Middle frontal gyrus (tissue), 1 donor: ENCODE measurements at regions not wholly inside any gene's neighbourhood (a gene's known extent, or its start where the extent isn't known, plus 50 kb on each side); places are given as distances from the start of the nearest gene placed in this dataset.

Experiments used
- DNase-seq: peaks from one replicate; pipeline ENCODE4 v3.0.0-alpha.2; 2015; ENCODE audit warnings: low spot score; ENCODE audit errors: extremely low spot score

GRCh38 chr2:217445723-217446122 is 557.1 kb downstream of the TNS1 start:
- DNase-seq: no peak

DNA sequence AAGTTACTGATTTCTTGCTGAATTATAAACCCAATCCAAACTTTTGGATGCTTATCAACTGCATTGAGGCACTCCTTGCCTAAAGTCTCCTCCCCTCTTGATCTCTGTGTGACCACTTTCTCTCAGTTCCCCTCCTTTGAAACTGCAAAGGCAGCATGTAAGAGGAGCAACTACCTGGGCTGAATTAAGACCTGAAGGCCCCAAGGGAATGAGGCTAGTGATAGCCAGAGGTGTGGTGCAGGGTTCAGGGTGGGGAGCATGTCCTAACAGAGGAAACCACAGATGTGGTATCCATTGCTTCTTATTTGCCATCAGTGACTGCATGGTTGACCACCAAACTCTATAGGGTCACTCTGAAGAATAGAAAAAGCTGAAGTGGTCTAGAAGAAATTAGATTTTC is 557.9 kb downstream of the TNS1 start:
- no peak for DNase-seq

- DNase-seq: no peak
Observed at GRCh38 chr2:217444509-217444908, 558.3 kb downstream of the TNS1 start.

- no peak for DNase-seq
Observed at GRCh38 chr2:217443601-217444000, 559.2 kb downstream of the TNS1 start.

DNA sequence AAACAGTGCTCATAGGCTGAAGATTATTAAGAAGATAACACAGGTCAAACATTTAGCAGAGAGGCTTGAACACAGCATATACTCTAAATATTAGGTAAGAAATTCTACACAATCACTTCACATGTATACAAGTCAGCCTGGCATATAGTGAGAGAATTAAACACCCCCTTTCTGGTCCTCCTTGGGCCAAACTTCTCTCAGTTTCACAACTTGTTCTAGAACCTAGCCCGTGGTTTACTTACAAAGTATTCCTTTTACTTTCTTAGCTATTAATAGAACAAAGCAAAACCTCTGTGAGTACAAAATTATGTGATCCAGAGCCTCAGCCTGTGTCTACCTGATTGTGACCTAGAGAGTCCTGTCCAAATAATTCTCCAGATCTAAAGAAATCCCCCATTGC is 562.8 kb downstream of the TNS1 start:
- no peak for DNase-seq

DNA sequence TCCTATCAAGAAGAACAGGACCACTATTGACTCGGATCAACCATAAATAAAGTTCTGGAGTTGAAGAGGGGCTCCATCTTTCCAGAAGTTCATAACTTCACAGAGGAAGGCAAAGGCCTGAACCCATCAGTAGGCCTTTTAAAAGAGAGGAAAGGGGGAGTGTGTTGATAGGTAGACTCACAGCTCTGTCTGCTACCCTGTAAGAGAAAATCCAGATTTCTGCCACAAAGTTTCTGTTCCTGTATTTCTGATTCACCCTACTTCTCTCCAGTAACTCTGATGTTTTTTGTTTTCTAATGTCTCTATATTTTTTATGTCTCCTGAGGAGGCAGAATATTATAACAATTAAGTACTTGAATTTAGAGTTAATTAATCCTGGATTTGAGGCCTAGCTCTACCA is 564.0 kb downstream of the TNS1 start:
- no peak for DNase-seq

DNA sequence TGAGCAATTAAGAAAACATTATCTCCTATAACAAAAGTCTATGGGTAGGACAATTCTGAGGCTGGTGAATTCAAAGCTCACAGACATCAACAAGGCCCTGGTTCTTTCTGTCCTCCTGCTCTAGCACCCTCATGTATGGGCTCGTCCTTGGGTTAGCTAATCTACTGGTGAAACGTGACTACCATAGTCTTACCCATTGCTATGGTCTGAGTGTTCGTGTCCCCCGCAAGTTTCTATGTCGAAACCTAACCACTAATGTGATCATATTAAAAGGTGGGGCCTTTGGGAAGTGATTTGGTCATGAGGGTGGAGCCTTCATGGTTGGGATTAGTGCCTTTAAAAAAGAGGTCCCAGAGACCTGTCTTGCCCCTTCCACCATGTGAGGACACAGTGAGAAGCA is 564.7 kb downstream of the TNS1 start:
- no peak for DNase-seq

DNA sequence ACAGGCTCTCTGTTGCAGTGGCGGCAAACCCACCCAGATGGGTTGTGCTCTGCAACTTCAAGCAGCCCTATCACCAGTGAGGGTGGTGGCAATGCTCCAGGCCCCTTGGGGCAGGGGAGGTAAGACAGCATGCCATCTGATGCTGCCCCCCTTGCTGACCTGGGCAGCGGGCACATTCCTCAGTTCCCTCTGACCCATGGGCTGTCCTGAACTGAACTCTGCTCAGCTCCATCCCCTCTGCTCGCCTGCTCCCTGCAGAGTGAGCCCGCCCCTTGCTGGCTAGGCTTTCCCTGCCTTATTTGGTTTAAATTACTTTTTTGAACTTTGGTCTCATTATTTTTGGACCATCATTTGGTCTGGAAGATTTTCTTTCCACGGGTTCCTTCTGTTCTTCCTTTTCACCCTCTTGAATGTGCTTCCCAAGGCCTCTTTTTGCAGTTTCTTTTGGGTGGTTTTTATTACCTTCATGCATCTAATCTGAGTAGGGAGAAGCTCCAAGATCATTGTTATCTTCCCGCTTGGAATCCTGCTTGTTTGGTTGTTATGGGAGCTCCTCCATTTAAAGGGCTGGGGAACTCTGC is 565.4 kb downstream of the TNS1 start:
- no peak for DNase-seq

GRCh38 chr2:217436386-217436785 is 566.4 kb downstream of the TNS1 start:
- no peak for DNase-seq

DNA sequence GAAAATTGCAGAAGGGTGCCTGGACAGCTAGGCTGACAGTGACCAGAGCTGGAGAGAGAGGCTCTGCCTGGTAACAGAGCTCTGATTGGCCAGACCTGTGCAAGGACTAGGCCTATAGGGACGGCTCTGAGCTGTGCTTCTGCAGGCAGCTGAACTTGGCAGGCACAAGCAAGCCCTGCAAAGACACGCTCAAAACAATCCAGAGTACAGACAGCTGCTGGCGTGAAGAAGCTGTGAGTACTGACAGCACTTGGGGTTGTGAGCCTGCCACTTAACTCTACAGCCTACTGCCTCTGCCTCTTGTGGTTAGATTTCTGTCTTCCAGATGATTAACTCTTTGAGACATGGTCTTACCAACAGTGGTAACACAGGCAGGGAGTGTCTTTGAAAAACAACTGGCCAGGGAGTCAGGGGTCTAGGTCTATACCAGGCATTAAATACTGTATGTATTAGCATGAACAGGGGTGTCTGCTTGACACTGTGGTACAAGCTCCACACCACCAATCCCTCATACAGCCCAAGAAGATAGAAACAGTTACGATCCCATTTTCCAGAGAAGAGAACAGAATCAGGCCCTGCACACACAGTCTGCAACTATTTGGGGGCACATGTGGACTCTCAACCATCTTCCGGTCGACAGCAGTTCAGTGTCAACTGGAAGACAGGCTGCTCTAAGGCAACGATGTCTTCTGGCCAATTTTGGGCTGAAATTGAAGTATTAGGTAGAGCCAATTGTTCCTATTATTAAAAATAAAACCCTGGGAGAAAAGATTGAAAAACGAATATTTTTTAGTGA is 568.4 kb downstream of the TNS1 start:
- DNase-seq: peak; percentile 92

DNA sequence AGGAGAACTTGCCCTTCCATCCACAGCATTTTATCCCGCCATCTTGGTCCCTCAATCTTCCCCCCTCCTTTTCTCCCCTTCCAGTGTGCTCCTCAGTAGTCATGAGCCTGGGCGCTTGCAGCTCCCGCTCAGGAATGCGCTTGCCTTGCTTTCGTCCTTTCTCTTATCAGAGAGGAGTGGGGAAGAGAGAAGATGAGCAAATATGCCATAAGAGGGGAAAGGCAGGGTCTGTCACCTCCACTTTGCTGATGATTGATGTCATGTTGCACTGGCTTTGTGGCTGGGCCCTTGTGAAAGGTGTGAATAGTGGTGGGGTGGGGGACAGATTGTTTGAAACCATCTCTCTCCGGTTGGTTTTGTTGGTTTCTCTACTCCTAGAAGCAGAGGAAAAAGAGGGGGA is 569.3 kb downstream of the TNS1 start:
- DNase-seq: no peak

GRCh38 chr2:217431577-217432269 is 571.1 kb downstream of the TNS1 start:
- DNase-seq: no peak

- no peak for DNase-seq
Observed at GRCh38 chr2:217430916-217431576, 571.2 kb upstream of the TNP1 start.

GRCh38 chr2:217429981-217430500 is 570.2 kb upstream of the TNP1 start:
- no peak for DNase-seq

DNA sequence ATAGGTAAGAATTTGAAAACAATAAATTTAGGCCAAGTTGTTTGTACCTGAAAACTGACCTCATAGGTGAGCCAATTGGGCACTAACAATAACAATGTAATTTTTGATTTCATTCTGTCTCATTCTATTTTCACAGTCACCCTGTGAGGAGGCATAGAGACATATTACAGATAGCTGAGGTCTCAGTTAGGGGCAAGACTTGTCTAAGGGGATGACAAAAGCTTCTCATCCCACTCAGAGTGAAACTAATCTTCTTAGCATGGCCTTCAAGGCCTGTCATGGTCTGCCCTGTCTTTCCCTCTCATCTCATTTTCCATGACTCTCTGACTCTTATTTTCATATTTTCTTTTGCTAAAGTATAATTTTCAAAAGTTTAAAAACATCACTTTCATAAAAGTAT is 562.0 kb upstream of the TNP1 start:
- DNase-seq: no peak

DNA sequence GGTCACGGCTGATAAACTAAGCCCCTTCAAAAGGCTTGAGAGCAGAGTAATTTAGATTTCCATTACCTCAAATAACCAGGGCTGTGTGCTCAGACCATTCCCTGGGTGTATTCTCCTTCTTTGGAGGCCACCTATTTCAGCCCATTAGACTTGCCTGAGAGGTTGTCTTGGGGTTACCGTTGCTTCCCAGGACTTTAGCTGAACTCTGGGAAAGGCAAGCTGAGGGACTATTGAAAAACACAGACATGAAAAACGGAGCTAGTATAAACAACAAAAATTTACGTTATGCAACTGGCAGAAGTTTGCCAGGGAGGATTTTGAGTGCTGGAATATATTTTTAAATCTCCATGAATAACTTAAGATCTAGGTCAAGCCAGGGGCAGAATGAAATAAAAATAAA is 561.0 kb upstream of the TNP1 start:
- no peak for DNase-seq

- no peak for DNase-seq
Observed at GRCh38 chr2:217419055-217419671, 559.3 kb upstream of the TNP1 start.

DNA sequence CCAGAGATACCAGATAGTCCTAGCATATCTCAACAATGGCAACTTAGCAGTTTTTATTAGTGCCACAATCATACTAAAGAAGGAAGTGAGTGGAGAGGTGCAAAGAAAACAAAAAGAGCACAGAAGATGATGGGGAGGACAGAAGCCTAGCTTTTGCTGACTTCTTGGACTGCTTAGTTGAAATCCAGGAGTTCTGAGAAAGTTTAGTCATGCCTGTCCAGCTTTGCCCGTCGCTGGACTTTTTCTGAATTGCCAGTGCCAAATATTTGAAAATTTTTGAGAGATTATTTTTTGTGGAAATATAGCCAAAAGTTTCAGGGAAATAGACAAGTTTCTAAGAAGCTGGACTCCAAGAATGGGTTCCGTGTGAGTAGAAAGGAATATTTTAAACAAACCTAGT is 558.7 kb upstream of the TNP1 start:
- no peak for DNase-seq

GRCh38 chr2:217418090-217418489 is 558.2 kb upstream of the TNP1 start:
- DNase-seq: no peak

- no peak for DNase-seq
Observed at GRCh38 chr2:217417536-217417935, 557.7 kb upstream of the TNP1 start.

DNA sequence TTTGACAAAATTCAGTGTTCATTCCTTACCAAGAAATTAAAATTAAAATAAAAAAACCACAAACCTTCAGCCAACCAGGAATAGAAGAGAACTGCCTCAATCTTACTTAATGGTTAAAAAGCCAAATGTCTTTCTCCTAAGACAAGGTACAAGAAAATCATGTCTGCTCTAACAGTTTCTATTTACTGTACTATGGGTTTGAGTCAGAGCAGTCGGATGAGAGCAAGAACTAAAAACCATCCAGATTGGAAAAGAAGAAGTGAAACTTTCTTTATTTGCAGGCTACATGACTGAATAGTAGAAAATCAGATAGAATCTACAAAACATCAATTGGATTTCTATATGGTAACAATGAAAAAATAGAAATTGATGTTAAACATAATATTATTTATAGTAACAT is 555.5 kb upstream of the TNP1 start:
- no peak for DNase-seq
